NB4 (cell line): ENCODE measurements at regions not wholly inside any gene's neighbourhood (a gene's known extent, or its start where the extent isn't known, plus 50 kb on each side); places are given as distances from the start of the nearest gene placed in this dataset.
A peak's percentile ranks its signal among the peaks of the same experiment; 100 is the strongest.
"Not testable (repeated sequence)": the region's sequence is repeated elsewhere in the genome, so short reads cannot be mapped to it uniquely, and the experiment has no call there.

Source experiments
- DNase-seq: peaks from one replicate; pipeline ENCODE4 v3.0.0; 2010; ENCODE audit warnings: low read depth
- H3K4me3 ChIP-seq: one replicate; pipeline ENCODE4 v1.5.1; 2011; ENCODE audit warnings: mild to moderate bottlenecking, low read depth, low read length, moderate library complexity
- MAX ChIP-seq: IDR thresholded peaks from 2 replicates; pipeline ENCODE4 v1.6.1; 2011; ENCODE audit warnings: low read depth, low read length
- MYC ChIP-seq: IDR thresholded peaks from 2 replicates; pipeline ENCODE4 v1.6.1; 2011; ENCODE audit warnings: low read depth, low read length
- POLR2A ChIP-seq: IDR thresholded peaks from 2 replicates; pipeline ENCODE4 v1.6.1; 2011; ENCODE audit warnings: mild to moderate bottlenecking; ENCODE audit not compliant: insufficient read length; ENCODE audit errors: extremely low read depth
- TF ChIP-seq, protein P1 (sequence below): IDR thresholded peaks from one replicate; pipeline ENCODE4 v1.5.1; 2012; ENCODE audit warnings: low read depth, low read length

DNA sequence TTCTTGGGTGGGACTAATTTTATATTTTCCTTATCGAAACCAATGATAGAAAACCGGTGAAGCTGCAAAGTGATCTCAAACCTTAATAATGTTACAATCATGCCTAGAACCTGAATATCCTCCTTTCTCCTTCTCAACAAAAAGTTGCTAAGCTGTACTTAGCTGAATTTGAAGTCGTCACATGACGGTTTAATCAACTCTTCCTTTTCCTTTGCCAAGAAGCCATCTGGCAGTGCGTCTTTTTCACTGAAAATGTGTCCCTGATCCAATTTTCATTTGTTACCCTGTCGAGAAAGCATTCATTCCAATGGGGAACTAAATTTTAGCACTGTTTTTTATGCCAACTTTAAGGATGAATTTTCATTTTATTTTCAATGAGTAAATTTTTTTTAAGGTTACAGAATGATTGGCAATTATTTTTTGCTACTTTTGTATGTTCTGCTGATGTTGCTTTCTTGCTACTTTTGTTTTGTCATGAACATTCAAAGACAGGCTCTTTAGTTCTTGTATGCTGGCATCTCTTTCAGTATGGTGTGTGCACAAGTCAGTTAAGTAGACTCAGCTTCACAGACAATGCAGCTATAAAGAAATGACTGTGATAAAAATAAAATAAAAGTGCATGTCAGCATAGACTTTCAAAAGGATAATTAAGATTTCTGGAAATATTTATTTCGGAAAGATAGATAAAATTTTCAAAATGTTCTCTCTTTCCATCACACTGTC is 980.0 kb downstream of the DNAJB9 start:
- H3K4me3 ChIP-seq: no peak overlapping the region
- TF ChIP-seq POLR2A (no peak), MAX (no peak)
- TF ChIP-seq, protein P1, sequence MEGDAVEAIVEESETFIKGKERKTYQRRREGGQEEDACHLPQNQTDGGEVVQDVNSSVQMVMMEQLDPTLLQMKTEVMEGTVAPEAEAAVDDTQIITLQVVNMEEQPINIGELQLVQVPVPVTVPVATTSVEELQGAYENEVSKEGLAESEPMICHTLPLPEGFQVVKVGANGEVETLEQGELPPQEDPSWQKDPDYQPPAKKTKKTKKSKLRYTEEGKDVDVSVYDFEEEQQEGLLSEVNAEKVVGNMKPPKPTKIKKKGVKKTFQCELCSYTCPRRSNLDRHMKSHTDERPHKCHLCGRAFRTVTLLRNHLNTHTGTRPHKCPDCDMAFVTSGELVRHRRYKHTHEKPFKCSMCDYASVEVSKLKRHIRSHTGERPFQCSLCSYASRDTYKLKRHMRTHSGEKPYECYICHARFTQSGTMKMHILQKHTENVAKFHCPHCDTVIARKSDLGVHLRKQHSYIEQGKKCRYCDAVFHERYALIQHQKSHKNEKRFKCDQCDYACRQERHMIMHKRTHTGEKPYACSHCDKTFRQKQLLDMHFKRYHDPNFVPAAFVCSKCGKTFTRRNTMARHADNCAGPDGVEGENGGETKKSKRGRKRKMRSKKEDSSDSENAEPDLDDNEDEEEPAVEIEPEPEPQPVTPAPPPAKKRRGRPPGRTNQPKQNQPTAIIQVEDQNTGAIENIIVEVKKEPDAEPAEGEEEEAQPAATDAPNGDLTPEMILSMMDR: no peak
- DNase-seq: no peak

- H3K4me3 ChIP-seq: no peak overlapping the region
- DNase-seq: no peak
- no peak for TF ChIP-seq POLR2A
- TF ChIP-seq, protein P1: no peak
- TF ChIP-seq MAX: no peak
- TF ChIP-seq MYC: no peak
Observed at GRCh38 chr7:109552017-109552416, 982.3 kb downstream of the DNAJB9 start.

GRCh38 chr7:109577265-109577664 is 1007.6 kb downstream of the DNAJB9 start:
- no peak for DNase-seq
- H3K4me3 ChIP-seq: no peak overlapping the region
- TF ChIP-seq MYC: no peak
- no peak for TF ChIP-seq POLR2A
- TF ChIP-seq, protein P1: no peak
- TF ChIP-seq MAX: no peak

- TF ChIP-seq, protein P1: no peak
- TF ChIP-seq POLR2A (no peak), MYC (no peak), MAX (no peak)
Observed at GRCh38 chr7:109579901-109580300, 1010.2 kb downstream of the DNAJB9 start.

GRCh38 chr7:109582211-109582610 is 1012.5 kb downstream of the DNAJB9 start:
- DNase-seq: no peak
- no peak overlapping the region for H3K4me3 ChIP-seq
- TF ChIP-seq, protein P1: no peak
- TF ChIP-seq POLR2A (no peak), MYC (no peak), MAX (no peak)

More at GRCh38 chr7:109579901-109580300, 1010.2 kb downstream of the DNAJB9 start:
- peak; percentile 12 for DNase-seq
- no peak overlapping the region for H3K4me3 ChIP-seq

GRCh38 chr7:109596948-109597347 is 1027.3 kb downstream of the DNAJB9 start:
- DNase-seq, H3K4me3 ChIP-seq: not testable (repeated sequence)
